ENCODE measurements at regions not wholly inside any gene's neighbourhood (a gene's known extent, or its start where the extent isn't known, plus 50 kb on each side); places are given as distances from the start of the nearest gene placed in this dataset.

GRCh38 chr13:85535316-85536084 lies 263.7 kb downstream of the SLITRK6 start:
- no peak for DNase-seq

DNA sequence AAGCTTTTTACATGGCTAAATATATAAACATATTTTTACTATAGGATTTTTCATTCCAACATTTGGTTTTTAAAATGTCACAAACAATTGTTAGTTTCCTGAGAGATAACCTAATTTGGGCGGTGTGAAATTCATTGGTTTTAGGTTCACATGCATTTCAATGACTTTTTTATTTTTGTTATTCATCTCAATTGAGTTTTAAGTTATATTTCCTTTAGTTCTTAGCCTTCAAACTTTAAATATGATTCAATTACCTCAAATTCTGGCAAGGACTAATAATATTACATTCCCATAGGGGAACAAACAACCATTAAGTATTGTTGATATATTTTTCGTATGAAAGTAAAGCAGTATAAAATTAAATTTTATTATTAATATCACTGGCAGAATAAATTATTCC lies 265.3 kb downstream of the SLITRK6 start:
- DNase-seq = no peak

GRCh38 chr13:85529218-85529594 lies 270.0 kb downstream of the SLITRK6 start:
- no peak for DNase-seq

DNA sequence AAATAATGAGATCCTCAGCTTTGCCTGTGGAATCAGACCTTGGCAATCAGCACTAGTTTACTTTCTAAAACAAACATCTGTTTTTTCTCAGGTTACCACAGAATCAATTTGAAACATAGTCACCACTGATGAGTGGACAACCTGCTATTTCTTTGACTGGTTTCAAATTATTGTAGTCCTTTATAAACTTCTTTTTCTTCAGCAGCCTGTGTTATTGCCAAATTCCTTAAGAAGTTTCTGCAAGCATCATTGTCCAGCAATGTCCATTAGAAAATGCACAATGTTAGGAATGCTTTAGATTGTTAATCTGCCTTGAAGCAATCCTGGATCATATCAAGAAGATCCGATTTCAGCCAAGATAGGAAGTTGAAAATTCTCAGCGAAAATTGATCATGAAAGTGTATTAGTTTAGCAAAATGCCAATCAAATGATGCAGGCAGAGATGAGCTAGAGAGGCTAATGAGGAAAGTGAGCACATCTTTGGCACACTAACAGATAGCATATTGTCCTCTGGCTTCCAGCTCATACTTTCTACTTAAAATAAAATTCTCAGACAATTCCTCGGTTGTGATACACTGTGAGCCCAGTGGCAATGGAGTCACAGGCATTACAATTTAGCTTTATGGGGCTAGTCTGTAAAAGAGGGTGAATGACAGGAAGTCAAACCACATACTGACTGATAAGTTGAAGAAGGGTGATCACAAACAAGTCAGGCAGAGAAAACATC lies 270.6 kb downstream of the SLITRK6 start:
- no peak for DNase-seq

- no peak for DNase-seq
Observed at GRCh38 chr13:85527316-85527715, 271.9 kb downstream of the SLITRK6 start.

- no peak for DNase-seq
Observed at GRCh38 chr13:85525411-85525810, 273.8 kb downstream of the SLITRK6 start.

GRCh38 chr13:85521657-85522056 lies 277.6 kb downstream of the SLITRK6 start:
- no peak for DNase-seq

DNA sequence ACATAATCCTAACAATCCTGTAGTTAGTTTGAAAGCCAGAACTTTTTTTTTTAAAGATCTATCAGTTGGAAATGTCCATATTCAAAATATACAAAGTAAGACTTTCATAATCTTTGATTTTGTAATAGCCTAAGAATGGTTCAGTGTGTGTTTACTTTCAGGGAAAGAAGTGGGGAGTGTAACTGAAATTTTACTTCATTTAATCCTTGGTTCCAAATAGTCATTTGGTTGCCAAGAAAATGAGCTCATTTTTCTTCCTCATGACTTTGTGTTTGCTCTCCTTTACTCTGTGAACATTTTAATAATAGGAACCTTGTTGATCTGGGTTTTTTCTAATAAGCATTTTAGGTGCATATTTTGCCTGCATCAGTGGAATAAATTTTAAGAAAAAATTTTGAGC lies 278.8 kb downstream of the SLITRK6 start:
- DNase-seq = no peak

DNA sequence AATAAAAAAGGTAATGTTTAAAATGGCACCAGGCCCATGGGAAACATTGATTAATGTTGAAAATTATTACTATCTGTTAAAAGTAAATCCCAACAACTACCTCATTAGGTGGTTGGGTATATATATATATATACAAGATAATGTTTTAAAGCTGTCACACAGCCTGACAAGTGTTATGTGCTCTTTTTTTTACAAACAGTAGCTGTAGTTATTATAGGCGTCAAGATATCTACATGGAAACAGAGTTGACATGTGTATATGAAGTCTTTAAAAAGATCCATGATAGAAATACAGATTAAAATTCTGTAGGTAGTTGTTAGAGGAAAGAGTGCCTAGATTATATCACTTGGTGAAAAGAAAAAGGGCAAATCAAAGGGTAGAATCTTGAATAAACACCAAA lies 279.9 kb downstream of the SLITRK6 start:
- DNase-seq = no peak

DNA sequence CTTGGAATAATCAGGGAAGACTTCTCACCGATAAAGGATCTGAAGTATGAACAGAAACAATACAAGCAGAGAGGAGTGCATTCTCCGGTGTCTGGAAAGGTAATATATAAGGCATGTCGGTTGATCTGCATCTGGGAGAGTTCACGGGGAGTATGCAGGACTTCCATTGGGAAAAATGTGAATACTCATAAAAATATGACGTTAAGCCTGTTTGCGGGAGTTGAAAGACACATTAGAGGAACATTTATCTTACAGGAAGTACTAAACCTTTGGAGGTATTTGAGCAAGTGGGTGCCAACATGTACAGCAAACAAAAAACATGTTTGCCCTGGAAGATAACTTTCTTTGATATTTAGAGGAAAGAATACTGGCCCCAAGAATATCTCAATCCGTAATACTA lies 286.8 kb downstream of the SLITRK6 start:
- no peak for DNase-seq

DNA sequence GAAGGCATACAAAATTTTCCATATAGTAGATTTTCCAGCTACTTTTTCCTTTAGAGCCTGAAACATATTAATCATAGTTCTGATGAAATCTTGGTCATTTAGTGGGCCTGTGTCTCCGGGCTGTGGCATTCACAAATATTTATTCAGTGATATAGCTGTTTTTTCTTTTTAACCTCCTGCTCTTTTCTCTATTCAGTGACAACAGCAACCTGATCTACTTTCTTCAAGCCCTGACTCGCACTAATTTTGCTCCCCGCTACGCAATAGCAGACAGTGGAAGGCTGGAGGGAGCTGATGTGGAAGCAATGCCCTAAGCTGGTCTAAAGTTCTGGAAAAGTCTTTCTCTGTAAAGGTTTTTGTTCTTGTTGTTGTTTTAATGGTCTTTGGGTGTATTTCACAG lies 289.7 kb downstream of the SLITRK6 start:
- no peak for DNase-seq

GRCh38 chr13:85508683-85509329 lies 290.4 kb downstream of the SLITRK6 start:
- DNase-seq = no peak

- DNase-seq = no peak
Observed at GRCh38 chr13:85503797-85504196, 295.4 kb downstream of the SLITRK6 start.

GRCh38 chr13:85501616-85502015 lies 297.6 kb downstream of the SLITRK6 start:
- no peak for DNase-seq

DNA sequence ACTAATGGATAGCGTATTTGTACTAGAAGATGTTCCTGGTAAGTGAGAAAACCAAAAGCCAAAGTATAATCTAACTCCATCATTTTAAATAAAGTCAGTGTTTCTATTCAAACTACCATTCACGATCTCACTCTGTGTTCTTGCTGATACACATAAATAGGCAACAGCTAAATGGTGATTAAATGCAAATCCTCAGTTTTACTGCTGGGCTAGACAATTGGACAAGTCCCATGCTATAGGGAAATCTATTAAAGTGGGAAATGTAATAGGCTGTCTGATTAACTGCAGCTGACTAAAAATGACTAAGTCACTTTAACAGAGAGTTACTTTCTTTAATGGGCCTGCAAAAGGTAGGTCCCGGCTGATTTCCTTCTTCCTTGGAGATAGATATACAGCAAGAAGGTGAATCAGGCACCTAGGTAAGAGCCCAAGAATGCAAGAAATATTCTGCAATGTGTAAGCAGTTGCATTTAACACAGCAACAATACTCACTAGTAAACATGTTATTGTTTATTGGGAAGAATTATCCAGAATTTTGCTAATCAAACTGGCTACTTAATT lies 298.4 kb downstream of the SLITRK6 start:
- DNase-seq = no peak

DNA sequence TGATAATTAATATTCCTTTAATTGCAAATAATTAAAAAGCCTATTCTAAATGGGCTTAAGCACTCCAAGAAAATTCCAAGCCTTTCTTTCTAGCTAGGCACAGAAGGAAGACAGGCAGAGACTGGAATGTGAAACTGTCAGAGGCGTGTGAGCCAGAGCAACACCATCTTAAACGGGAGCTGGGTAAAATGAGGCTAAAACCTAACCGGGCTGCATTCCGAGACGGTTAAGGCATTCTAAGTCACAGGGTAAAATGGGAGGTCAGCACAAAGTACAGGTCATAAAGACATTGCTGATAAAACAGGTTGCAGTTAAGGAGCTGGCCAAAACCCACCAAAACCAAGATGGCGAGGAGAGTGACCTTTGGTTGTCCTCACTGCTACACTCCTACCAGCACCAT lies 300.4 kb downstream of the SLITRK6 start:
- DNase-seq = no peak

- DNase-seq = no peak
Observed at GRCh38 chr13:85497652-85498051, 301.6 kb downstream of the SLITRK6 start.

DNA sequence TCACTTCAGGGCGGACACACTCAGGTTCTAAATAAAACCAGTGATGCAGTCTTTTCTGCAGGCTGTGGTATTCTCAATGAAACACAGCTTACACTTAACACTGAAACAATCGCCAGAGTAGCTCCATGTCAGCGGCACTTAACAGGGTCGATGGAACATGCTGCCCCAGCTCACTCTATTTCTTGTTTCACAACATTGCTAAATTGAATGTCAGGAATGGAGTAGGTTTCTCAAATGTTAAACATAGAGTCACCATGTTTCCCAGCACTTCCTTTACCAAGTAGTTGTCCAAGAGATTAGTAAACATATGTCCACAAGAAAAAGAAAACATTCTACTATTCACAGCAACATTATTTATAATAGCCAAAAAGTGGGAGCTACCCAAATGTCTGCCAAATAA lies 306.9 kb downstream of the SLITRK6 start:
- no peak for DNase-seq

GRCh38 chr13:85486663-85487062 lies 312.6 kb downstream of the SLITRK6 start:
- no peak for DNase-seq

- no peak for DNase-seq
Observed at GRCh38 chr13:85473144-85473543, 326.1 kb downstream of the SLITRK6 start.

GRCh38 chr13:85469320-85469719 lies 329.9 kb downstream of the SLITRK6 start:
- no peak for DNase-seq

DNA sequence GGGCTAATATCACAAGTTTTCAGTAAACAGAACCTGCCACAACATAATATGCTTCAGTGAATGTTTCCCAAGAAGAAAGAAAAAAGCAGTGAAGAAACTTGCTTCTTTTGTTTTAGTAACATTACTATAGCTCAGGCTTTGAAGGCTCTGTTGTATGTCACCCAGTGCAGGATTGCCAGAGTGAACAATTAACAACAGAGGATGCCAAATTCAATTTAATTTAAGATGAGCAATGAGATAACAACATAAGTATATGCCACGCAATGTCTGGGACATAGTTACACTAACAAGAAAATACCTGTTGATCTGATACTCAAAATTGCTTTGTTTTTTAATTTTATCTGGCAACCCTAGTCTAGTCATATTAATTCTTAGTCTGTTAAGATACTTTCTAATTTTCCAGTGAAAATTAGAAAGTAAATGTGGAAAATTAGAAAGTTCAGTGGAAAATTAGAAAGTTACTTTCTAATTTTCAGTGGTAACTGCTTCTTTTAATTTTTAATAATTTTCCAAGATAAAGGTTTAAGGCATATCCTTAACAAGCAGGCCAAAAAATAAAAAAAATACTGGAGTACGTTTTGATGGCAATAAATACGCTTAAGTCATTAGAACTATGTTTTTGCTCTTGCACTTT lies 336.3 kb downstream of the SLITRK6 start:
- DNase-seq = no peak

DNA sequence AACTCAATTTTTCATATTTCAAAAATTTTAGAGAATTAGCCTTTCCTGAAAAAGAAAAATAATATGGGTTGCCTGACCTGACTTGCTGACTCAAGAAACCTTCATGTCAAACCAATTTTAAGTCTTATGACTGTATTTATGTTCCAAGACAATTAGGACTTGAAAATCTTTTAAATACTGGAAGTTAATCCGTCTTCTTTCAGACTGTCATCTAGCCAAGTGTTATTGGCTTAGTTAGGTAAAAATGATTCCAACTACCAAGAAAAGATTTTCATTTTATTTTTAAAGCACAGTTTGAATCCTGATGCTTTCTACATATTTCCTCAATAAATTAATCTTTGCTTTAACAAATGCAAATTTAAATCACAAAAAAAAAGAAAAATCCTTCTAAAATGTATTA lies 337.6 kb downstream of the SLITRK6 start:
- no peak for DNase-seq

All from KG1 (cell line).